ENCODE measurements at regions not wholly inside any gene's neighbourhood (a gene's known extent, or its start where the extent isn't known, plus 50 kb on each side); places are given as distances from the start of the nearest gene placed in this dataset.
"Not testable (repeated sequence)": the region's sequence is repeated elsewhere in the genome, so short reads cannot be mapped to it uniquely, and the experiment has no call there.

DNA sequence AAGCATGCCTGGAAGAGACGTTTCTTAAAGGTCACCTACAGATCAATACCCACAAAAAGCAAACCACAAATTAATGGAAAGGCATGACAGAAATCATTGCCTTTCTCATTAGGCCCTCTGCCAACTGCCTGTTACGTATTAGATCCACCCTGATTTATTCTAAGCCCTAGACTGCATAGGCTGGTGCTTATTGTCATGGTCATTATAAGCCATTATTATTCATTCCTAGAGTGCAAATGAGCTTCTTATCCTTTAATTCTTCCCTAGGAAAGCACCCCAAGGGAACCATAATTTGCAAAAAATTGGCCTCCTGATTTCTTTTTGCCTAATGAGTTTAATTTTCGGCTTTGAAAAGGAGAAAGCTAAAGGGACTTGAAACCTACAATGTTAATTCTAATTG is 184.2 kb upstream of the GPRIN3 start:
- no peak overlapping the region for H3K27ac Mint-ChIP-seq
- H3K4me3 Mint-ChIP-seq = no peak overlapping the region
- no peaks in the 10 kb centered on the region for H3K27me3 Mint-ChIP-seq
- POLR2A ChIA-PET = no interaction called here
- H3K36me3 Mint-ChIP-seq (ENCODE audit: low read depth) = no peaks in the 10 kb centered on the region
- intact Hi-C loops (cut with DNase I, micrococcal nuclease) = no loop called here
- H3K9me3 Mint-ChIP-seq (ENCODE audit: low read depth) = no peaks in the 10 kb centered on the region
- no peaks in the 10 kb centered on the region for H3K4me1 Mint-ChIP-seq
- ATAC-seq (no peak), DNase-seq (no peak)
- CTCF ChIA-PET = no interaction called here

DNA sequence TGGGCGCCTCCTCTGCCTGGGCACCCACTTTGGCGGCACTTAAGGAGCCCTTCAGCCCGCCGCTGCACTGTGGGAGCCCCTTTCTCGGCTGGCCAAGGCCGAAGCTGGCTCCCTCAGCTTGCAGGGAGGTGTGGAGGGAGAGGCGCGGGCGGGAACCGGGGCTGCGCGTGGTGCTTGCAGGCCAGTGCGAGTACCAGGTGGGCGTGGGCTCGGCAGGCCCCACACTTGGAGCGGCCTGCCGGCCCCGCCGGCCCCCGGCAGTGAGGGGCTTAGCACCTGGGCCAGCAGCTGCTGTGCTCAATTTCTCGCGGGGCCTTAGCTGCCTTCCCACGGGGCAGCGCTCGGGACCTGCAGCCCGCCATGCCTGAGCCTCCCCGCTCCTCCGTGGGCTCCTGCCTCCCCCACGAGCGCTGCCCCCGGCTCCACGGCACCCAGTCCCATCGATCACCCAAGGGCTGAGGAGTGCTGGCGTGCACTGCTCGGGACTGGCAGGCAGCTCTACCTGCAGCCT is 182.4 kb upstream of the GPRIN3 start:
- intact Hi-C loops (cut with DNase I, micrococcal nuclease) = loop anchor here (5.0 to 10.0 kb wide), 3 partner anchors 405 to 802 kb away; partner anchors contain the start of gene MMRN1 (in 1 of the 2)
- ATAC-seq, CTCF ChIA-PET: not testable (repeated sequence)

DNA sequence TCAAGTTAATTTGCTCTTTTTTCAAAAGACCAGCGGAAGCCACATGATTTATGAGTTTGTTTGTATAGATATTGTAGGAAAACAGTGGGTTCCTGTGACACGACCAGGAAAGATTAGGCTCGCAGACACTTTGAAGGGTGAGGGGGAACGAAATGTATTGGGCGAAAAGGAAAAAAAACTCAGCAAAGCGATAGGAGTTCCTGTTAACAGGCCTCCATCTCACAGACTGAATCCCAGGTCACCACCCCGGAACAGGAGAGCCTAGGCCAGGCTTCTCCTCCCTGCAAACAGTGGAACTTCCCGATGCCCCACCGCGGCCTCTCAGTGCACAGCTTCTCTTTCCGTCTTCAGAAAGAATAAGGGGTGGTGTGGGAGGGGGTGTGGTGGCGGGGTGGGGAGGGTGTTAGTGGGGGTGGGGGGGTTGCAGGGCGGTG is 181.8 kb upstream of the GPRIN3 start:
- Mint-ChIP-seq H3K4me3 (no peak overlapping the region), H3K27ac (no peak overlapping the region), H3K4me1 (no peaks in the 10 kb centered on the region), H3K9me3 (ENCODE audit: low read depth) (no peaks in the 10 kb centered on the region), H3K27me3 (no peaks in the 10 kb centered on the region), H3K36me3 (ENCODE audit: low read depth) (no peaks in the 10 kb centered on the region)
- no peak for DNase-seq
- POLR2A ChIA-PET = no interaction called here
- CTCF ChIA-PET = no interaction called here
- ATAC-seq = no peak
- intact Hi-C loops (cut with DNase I, micrococcal nuclease) = loop anchor here (5.0 to 10.0 kb wide), 3 partner anchors 405 to 803 kb away; partner anchors contain the start of gene MMRN1 (in 1 of the 2)

More for the DNA sequence above, 182.4 kb upstream of the GPRIN3 start:
- H3K9me3 Mint-ChIP-seq (ENCODE audit: low read depth); H3K36me3 Mint-ChIP-seq (ENCODE audit: low read depth); H3K27ac Mint-ChIP-seq; H3K4me1 Mint-ChIP-seq; H3K27me3 Mint-ChIP-seq; DNase-seq; H3K4me3 Mint-ChIP-seq; POLR2A ChIA-PET: not testable (repeated sequence)

DNA sequence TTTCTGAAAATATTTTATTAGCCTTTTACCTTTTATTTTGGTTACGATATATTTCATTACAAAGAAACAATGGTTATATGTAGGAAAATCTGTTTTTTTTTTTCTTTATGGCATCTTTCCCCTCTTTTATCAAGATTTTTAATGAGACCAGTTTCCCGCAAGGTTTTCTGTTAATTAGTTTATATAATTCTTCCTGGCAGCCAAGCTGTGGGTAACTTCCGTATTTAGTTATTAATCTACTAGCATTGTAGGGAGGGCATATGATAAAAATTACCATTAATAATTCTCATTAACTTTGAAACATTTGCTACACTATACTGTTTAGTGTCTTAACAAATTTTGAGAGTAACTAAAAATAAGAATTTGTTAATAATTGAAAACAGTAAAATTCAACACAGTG is 181.1 kb upstream of the GPRIN3 start:
- DNase-seq (no peak), ATAC-seq (no peak)
- CTCF ChIA-PET = interaction anchor here (1.0 kb wide), 1 partner anchor 10 kb away, joined by 4 read pairs; no protein-coding TSS in a partner anchor
- no peak overlapping the region for H3K27ac Mint-ChIP-seq
- H3K27me3 Mint-ChIP-seq = no peaks in the 10 kb centered on the region
- no peaks in the 10 kb centered on the region for H3K36me3 Mint-ChIP-seq (ENCODE audit: low read depth)
- no peaks in the 10 kb centered on the region for H3K9me3 Mint-ChIP-seq (ENCODE audit: low read depth)
- POLR2A ChIA-PET = no interaction called here
- H3K4me3 Mint-ChIP-seq = no peak overlapping the region
- intact Hi-C loops (cut with DNase I, micrococcal nuclease) = loop anchor here (5.0 to 10.0 kb wide), 3 partner anchors 406 to 804 kb away; partner anchors contain the start of gene MMRN1 (in 1 of the 2)
- H3K4me1 Mint-ChIP-seq = no peaks in the 10 kb centered on the region

DNA sequence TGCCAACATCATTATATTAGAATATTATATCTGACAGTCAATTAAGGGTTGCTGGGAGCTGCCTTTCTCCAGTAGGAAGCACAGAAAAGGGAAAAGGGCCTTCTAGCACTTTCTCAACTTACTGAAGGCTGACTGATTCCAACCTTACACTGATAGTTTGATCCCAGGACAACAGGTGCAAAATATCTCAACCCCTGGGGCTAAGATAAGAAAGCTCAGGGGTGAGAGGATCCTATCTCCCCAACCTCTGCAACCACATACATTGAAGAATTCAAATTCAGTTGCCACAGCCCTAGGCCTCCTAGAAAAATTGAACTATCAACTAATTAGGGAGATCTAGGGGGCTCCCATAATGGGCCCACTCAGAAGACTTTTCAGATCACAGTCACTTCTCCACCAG is 179.1 kb upstream of the GPRIN3 start:
- intact Hi-C loops (cut with DNase I, micrococcal nuclease) = loop anchor here (5.0 to 10.0 kb wide), 3 partner anchors 408 to 806 kb away; partner anchors contain the start of gene MMRN1 (in 1 of the 2)

DNA sequence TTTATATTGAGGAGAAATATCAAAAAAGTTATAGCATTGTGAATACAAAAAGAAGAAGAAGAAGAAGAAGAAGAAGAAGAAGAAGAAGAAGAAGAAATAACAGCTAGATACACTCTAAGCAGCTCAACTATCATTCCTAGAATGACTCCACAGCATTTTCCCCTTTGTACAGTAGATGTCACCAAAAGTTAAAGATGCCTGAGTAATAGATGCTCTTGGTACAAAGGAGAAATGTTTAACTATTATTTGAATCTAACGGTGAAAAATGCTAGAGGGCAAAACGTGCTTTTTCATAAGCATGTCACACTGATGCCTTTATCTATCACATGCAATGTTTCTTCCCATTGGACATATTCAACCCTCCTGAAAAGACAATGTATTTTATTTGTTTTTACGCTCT is 178.4 kb upstream of the GPRIN3 start:
- H3K9me3 Mint-ChIP-seq (ENCODE audit: low read depth) = peaks cover 1% of the 10 kb centered on the region
- intact Hi-C loops (cut with DNase I, micrococcal nuclease) = loop anchor here (5.0 to 10.0 kb wide), 3 partner anchors 409 to 806 kb away; partner anchors contain the start of gene MMRN1 (in 1 of the 2)
- no peaks in the 10 kb centered on the region for H3K27me3 Mint-ChIP-seq
- POLR2A ChIA-PET = no interaction called here
- H3K36me3 Mint-ChIP-seq (ENCODE audit: low read depth) = no peaks in the 10 kb centered on the region
- peaks cover 4% of the 10 kb centered on the region for H3K4me1 Mint-ChIP-seq
- ATAC-seq (peak; percentile 63), DNase-seq (no peak)
- no peak overlapping the region for H3K4me3 Mint-ChIP-seq
- CTCF ChIA-PET = interaction anchor here (0.5 to 1.6 kb wide), 6 partner anchors 11 to 445 kb away, joined by 3 to 4 read pairs (median 3); no protein-coding TSS in a partner anchor
- H3K27ac Mint-ChIP-seq = no peak overlapping the region

More for the DNA sequence above, 179.1 kb upstream of the GPRIN3 start:
- ATAC-seq (no peak), DNase-seq (no peak)
- ChIA-PET POLR2A (no interaction called here), CTCF (interaction anchor here (0.7 to 1.6 kb wide), 5 partner anchors 51 to 1569 kb away, joined by 3 to 4 read pairs (median 3); no protein-coding TSS in a partner anchor)
- no peak overlapping the region for H3K4me3 Mint-ChIP-seq
- H3K36me3 Mint-ChIP-seq (ENCODE audit: low read depth) = no peaks in the 10 kb centered on the region
- no peaks in the 10 kb centered on the region for H3K27me3 Mint-ChIP-seq
- H3K9me3 Mint-ChIP-seq (ENCODE audit: low read depth) = no peaks in the 10 kb centered on the region
- H3K27ac Mint-ChIP-seq = no peak overlapping the region
- peaks cover 4% of the 10 kb centered on the region for H3K4me1 Mint-ChIP-seq

DNA sequence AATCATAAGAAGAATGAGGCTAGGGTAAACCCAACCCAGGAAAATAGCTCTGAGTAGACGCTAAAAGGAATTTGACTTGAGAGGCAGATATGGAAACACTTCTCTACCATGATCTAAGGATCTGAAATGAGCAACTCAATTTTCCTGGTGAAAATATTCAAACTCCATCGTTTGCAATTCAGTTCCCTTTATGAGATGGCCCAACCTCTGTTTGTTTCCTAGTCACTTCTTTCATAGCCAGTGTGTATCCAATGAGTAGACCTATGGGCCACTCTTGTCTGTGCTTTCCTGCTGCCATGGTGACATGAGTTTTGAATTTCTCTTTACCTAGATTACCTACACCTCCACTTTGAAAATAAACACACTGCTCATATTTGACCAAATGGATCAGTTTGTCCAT is 176.2 kb upstream of the GPRIN3 start:
- Mint-ChIP-seq H3K36me3 (ENCODE audit: low read depth) (peaks cover 2% of the 10 kb centered on the region), H3K27me3 (no peaks in the 10 kb centered on the region), H3K4me1 (peaks cover 4% of the 10 kb centered on the region), H3K9me3 (ENCODE audit: low read depth) (peaks cover 13% of the 10 kb centered on the region), H3K27ac (no peak overlapping the region), H3K4me3 (no peak overlapping the region)
- intact Hi-C loops (cut with DNase I, micrococcal nuclease) = loop anchor here (2.0 to 10.0 kb wide), 2 partner anchors 25 to 411 kb away; partner anchors contain the start of gene MMRN1 (in 1 of the 2)
- no peak for ATAC-seq
- no peak for DNase-seq
- POLR2A ChIA-PET = no interaction called here
- CTCF ChIA-PET = interaction anchor here (1.2 kb wide), 1 partner anchor 29 kb away, joined by 3 read pairs; no protein-coding TSS in a partner anchor

DNA sequence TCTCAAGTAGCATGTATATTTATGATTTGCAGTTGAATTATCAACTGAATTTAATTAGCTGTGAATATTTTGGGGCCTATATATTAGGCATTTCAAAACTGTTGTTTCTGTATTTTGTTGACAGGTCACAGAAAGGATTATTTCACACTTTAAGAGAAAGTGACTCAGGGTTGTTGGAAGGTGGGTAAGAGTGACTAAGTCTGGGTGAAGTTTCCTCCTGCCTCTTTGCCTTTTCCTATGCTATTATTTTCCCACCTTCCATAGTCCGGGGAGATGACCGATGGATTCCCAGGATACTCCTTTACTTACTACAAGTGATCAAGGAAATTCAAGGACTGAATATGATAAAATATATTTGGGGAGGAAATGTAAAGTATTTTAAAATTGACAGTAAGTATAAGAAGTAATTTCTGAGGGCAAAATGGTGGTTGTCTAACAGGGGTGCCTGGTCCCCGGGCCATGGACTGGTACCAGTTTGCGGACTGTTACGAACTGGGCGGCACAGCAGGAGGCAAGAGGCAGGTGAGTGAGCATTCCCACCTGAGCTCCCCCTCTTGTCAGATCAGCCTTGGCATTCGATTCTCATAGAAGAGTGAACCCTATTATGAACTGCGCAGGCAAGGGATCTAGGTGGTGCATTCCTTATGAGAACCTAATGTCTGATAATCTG is 175.5 kb upstream of the GPRIN3 start:
- Mint-ChIP-seq H3K27me3 (peaks cover 3% of the 10 kb centered on the region), H3K9me3 (ENCODE audit: low read depth) (peaks cover 13% of the 10 kb centered on the region), H3K27ac (no peak overlapping the region), H3K4me1 (peaks cover 4% of the 10 kb centered on the region), H3K36me3 (ENCODE audit: low read depth) (peaks cover 2% of the 10 kb centered on the region), H3K4me3 (no peak overlapping the region)
- ATAC-seq (no peak), DNase-seq (no peak)
- ChIA-PET CTCF (interaction anchor here (0.6 to 1.2 kb wide), 3 partner anchors 10 to 356 kb away, joined by 3 read pairs; no protein-coding TSS in a partner anchor), POLR2A (no interaction called here)
- intact Hi-C loops (cut with DNase I, micrococcal nuclease) = loop anchor here (2.0 to 10.0 kb wide), 2 partner anchors 26 to 412 kb away; partner anchors contain the start of gene MMRN1 (in 1 of the 2)

DNA sequence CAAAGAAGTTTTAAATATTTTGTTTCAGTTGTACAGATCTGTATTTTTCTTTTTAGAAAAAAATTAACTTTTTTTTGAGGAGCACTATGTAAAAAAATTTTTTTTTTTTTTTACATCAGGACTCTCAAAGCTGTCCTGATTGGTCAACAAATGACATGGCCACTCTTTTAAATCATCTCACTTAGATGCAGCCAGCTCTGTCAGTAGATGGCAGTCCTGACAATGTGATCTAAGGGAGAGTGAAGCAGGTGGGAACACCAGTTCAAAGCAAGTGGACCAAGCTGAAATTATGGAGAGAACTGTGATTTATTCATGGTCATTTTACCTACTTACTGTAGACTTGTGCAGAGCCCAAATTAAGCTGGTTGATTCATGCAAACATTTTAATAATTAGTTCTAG is 174.7 kb upstream of the GPRIN3 start:
- peaks cover 4% of the 10 kb centered on the region for H3K4me1 Mint-ChIP-seq
- DNase-seq (no peak), ATAC-seq (peak; percentile 80)
- POLR2A ChIA-PET = no interaction called here
- H3K4me3 Mint-ChIP-seq = no peak overlapping the region
- peaks cover 2% of the 10 kb centered on the region for H3K36me3 Mint-ChIP-seq (ENCODE audit: low read depth)
- H3K27ac Mint-ChIP-seq = no peak overlapping the region
- intact Hi-C loops (cut with DNase I, micrococcal nuclease) = loop anchor here (2.0 to 10.0 kb wide), 2 partner anchors 27 to 413 kb away; partner anchors contain the start of gene MMRN1 (in 1 of the 2)
- CTCF ChIA-PET = interaction anchor here (0.6 kb wide), 1 partner anchor 355 kb away, joined by 3 read pairs; no protein-coding TSS in a partner anchor
- H3K27me3 Mint-ChIP-seq = peaks cover 3% of the 10 kb centered on the region
- peaks cover 13% of the 10 kb centered on the region for H3K9me3 Mint-ChIP-seq (ENCODE audit: low read depth)

DNA sequence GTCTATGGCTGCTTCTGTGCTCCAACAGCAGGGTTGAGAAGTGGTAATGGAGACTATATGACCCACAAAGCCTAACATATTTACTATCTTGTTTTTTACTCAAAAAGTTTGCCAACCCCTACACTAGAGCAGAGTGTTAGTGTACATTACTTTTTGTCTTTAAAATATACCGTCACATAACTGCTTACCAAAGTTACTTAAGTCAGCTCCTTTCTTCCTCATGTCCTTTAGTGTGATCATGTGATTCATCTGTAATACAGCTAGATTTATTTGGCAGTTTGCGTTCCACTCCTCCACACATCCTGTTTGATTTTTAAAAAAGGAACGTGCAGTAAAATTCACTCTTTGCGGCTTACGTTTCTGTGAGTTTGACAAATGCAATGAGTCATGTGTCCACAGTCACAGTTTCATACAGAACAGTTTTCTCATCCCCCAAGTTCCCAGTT is 162.4 kb upstream of the GPRIN3 start:
- Mint-ChIP-seq H3K27ac (peak overlapping the region; percentile 83), H3K9me3 (ENCODE audit: low read depth) (no peaks in the 10 kb centered on the region), H3K4me1 (peaks cover 25% of the 10 kb centered on the region), H3K27me3 (no peaks in the 10 kb centered on the region), H3K36me3 (ENCODE audit: low read depth) (no peaks in the 10 kb centered on the region), H3K4me3 (peak overlapping the region; percentile 29)
- POLR2A ChIA-PET = no interaction called here
- ATAC-seq (peak; percentile 95), DNase-seq (peak; percentile 39)
- CTCF ChIA-PET = interaction anchor here (0.6 to 1.6 kb wide), 4 partner anchors 35 to 399 kb away, joined by 3 to 5 read pairs (median 4); no protein-coding TSS in a partner anchor
- intact Hi-C loops (cut with DNase I, micrococcal nuclease) = loop anchor here (1.0 to 5.0 kb wide), 4 partner anchors 39 to 367 kb away; partner anchors contain the start of genes GPRIN3 (in 1 of the 2) and SNCA (in 1 of the 2)

DNA sequence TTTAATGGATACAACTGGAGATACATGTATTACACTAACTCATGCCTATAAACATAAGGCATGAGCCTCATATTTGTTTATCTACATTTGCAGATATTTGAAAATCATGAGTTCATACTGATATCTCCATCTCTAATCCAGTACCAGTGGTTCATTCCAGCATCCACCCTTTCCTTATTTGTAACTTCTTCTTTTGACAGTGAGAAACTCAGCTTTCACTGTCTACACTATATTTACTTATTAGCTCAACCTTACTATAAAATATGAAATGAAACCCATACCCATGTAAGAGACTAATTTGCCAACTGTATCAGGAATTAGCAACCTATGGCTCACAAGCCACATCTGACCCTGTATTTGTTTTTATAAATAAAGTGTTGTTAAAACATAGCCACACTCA is 161.9 kb upstream of the GPRIN3 start:
- ChIA-PET POLR2A (no interaction called here), CTCF (interaction anchor here (1.5 kb wide), 2 partner anchors 34 to 399 kb away, joined by 3 to 4 read pairs; no protein-coding TSS in a partner anchor)
- ATAC-seq (no peak), DNase-seq (no peak)
- peaks cover 25% of the 10 kb centered on the region for H3K4me1 Mint-ChIP-seq
- intact Hi-C loops (cut with DNase I, micrococcal nuclease) = no loop called here
- peak overlapping the region; percentile 29 for H3K4me3 Mint-ChIP-seq
- H3K36me3 Mint-ChIP-seq (ENCODE audit: low read depth) = no peaks in the 10 kb centered on the region
- peak overlapping the region; percentile 83 for H3K27ac Mint-ChIP-seq
- no peaks in the 10 kb centered on the region for H3K27me3 Mint-ChIP-seq
- no peaks in the 10 kb centered on the region for H3K9me3 Mint-ChIP-seq (ENCODE audit: low read depth)

Data from activated CD4-positive, alpha-beta T cell treated with anti-CD3 and anti-CD28 coated beads for 36 hours (primary cell).